Neural cell (in vitro differentiated cells): ENCODE measurements at regions not wholly inside any gene's neighbourhood (a gene's known extent, or its start where the extent isn't known, plus 50 kb on each side); places are given as distances from the start of the nearest gene placed in this dataset.

Experiments used
- H2AFZ ChIP-seq: fragments of 200-600, 300-800 bp; sonication (generic), shearing (Covaris generic); 2 replicates; pipeline ENCODE4 v1.6.0; 2014; ENCODE audit warnings: low read depth, mild to moderate bottlenecking, antibody characterized with exemption, low read length, moderate library complexity
- H3F3A ChIP-seq: fragments of 200-600 bp; shearing (Covaris generic); 2 replicates; pipeline ENCODE4 v1.6.1; 2016; ENCODE audit warnings: mild to moderate bottlenecking, moderate library complexity, mixed read lengths, antibody characterized with exemption, low read length; ENCODE audit not compliant: insufficient read depth, poor library complexity, severe bottlenecking
- H3K27ac ChIP-seq: fragments of 200-600, 300-800 bp; sonication (generic), shearing (Covaris generic); 2 replicates; pipeline ENCODE4 v1.5.1; 2014; ENCODE audit warnings: mild to moderate bottlenecking, low read length, moderate library complexity
- H3K27me3 ChIP-seq: fragments of 300-800, 200-600 bp; sonication (generic), shearing (Covaris generic); 2 replicates; pipeline ENCODE4 v1.6.0; 2014; ENCODE audit warnings: mild to moderate bottlenecking, low read depth, low read length, moderate library complexity; ENCODE audit not compliant: insufficient read depth
- H3K36me3 ChIP-seq: fragments of 300-800, 200-600 bp; sonication (generic), shearing (Covaris generic); 2 replicates; pipeline ENCODE4 v1.5.1; 2014; ENCODE audit warnings: mild to moderate bottlenecking, antibody characterized with exemption, low read length, moderate library complexity; ENCODE audit not compliant: insufficient read depth
- H3K4me2 ChIP-seq: fragments of 300-800, 200-600 bp; sonication (generic), shearing (Covaris generic); 2 replicates; pipeline ENCODE4 v1.6.0; 2014; ENCODE audit warnings: mild to moderate bottlenecking, low read length
- H3K4me3 ChIP-seq: fragments of 300-800, 200-600 bp; sonication (generic), shearing (Covaris generic); 2 replicates; pipeline ENCODE4 v1.5.1; 2014; ENCODE audit warnings: mild to moderate bottlenecking, low read length, moderate library complexity
- H3K79me2 ChIP-seq: fragments of 200-600 bp; shearing (Covaris generic); replicated peaks from 2 replicates; pipeline ENCODE4 v1.6.0; 2014; ENCODE audit warnings: mild to moderate bottlenecking, low read length, moderate library complexity; ENCODE audit not compliant: insufficient read depth
- H3K9ac ChIP-seq: fragments of 300-800, 200-600 bp; sonication (generic), shearing (Covaris generic); 2 replicates; pipeline ENCODE4 v1.6.1; 2016; ENCODE audit warnings: mild to moderate bottlenecking, low read length, mixed read lengths
- H3K9me2 ChIP-seq: fragments of 200-600 bp; shearing (Covaris generic); 2 replicates; pipeline ENCODE4 v1.6.1; 2016; ENCODE audit warnings: mild to moderate bottlenecking, low read length, mixed read lengths; ENCODE audit not compliant: insufficient read depth
- H3K9me3 ChIP-seq: fragments of 200-600, 300-800 bp; sonication (generic), shearing (Covaris generic); 2 replicates; pipeline ENCODE4 v1.6.1; 2016; ENCODE audit warnings: mild to moderate bottlenecking, mixed run types, low read length, moderate library complexity, mixed read lengths
- H4K20me1 ChIP-seq: fragments of 200-600 bp; shearing (Covaris generic); 2 replicates; pipeline ENCODE4 v1.6.1; 2016; ENCODE audit warnings: mild to moderate bottlenecking, mixed run types; ENCODE audit not compliant: insufficient read depth
- CTCF ChIP-seq: fragments of 450-650 bp; IDR thresholded peaks from 2 replicates; pipeline ENCODE4 v1.5.1; 2014; ENCODE audit warnings: antibody characterized with exemption, mild to moderate bottlenecking, moderate library complexity; ENCODE audit not compliant: poor library complexity, severe bottlenecking
- EP300 ChIP-seq: fragments of 450-650 bp; conservative IDR thresholded peaks from 2 replicates; pipeline ENCODE4 v1.6.1; 2014; ENCODE audit warnings: antibody characterized with exemption, mild to moderate bottlenecking, moderate library complexity; ENCODE audit not compliant: poor library complexity, severe bottlenecking
- EZH2 ChIP-seq: fragments of 200-600, 300-800 bp; shearing (Covaris generic), sonication (generic); IDR thresholded peaks from 2 replicates; pipeline ENCODE4 v1.6.1; 2014; ENCODE audit warnings: antibody characterized with exemption, low read length, borderline replicate concordance, mild to moderate bottlenecking; ENCODE audit not compliant: insufficient read depth, poor library complexity, severe bottlenecking
- MXI1 ChIP-seq: fragments of 450-650 bp; conservative IDR thresholded peaks from 2 replicates; pipeline ENCODE4 v1.6.1; 2014; ENCODE audit warnings: antibody characterized with exemption, mild to moderate bottlenecking; ENCODE audit not compliant: poor library complexity, severe bottlenecking
- POLR2AphosphoS5 ChIP-seq: IDR thresholded peaks from 2 replicates; pipeline ENCODE4 v1.6.1; 2012
- RAD21 ChIP-seq: fragments of 450-650 bp; conservative IDR thresholded peaks from 2 replicates; pipeline ENCODE4 v1.6.1; 2014; ENCODE audit warnings: antibody characterized with exemption, mild to moderate bottlenecking, moderate library complexity
- SMC3 ChIP-seq: fragments of 450-650 bp; conservative IDR thresholded peaks from 2 replicates; pipeline ENCODE4 v1.6.1; 2014; ENCODE audit warnings: antibody characterized with exemption, mild to moderate bottlenecking, moderate library complexity; ENCODE audit not compliant: poor library complexity
- TAF1 ChIP-seq: IDR thresholded peaks from 2 replicates; pipeline ENCODE4 v1.6.1; 2012; ENCODE audit warnings: low read depth
- TF ChIP-seq, protein P1 (sequence below): IDR thresholded peaks from 2 replicates; pipeline ENCODE4 v1.6.1; 2012; ENCODE audit warnings: borderline replicate concordance

GRCh38 chr6:112485120-112485826 lies 138.1 kb downstream of the RFPL4B start:
- Histone ChIP-seq H3K4me3 (no peak overlapping the region), H2AFZ (no peak overlapping the region), H3K4me2 (no peak overlapping the region), H3K9me3 (no peaks in the 10 kb centered on the region), H3K27me3 (no peaks in the 10 kb centered on the region), H3K9ac (no peak overlapping the region), H3F3A (no peaks in the 10 kb centered on the region), H3K79me2 (no peaks in the 10 kb centered on the region), H3K27ac (no peak overlapping the region), H3K36me3 (no peaks in the 10 kb centered on the region), H3K9me2 (no peaks in the 10 kb centered on the region), H4K20me1 (no peaks in the 10 kb centered on the region)
- TF ChIP-seq SMC3 (no peak), EZH2 (no peak), CTCF (no peak), POLR2AphosphoS5 (no peak), MXI1 (no peak), RAD21 (no peak), EP300 (no peak), TAF1 (no peak)
- TF ChIP-seq, protein P1, sequence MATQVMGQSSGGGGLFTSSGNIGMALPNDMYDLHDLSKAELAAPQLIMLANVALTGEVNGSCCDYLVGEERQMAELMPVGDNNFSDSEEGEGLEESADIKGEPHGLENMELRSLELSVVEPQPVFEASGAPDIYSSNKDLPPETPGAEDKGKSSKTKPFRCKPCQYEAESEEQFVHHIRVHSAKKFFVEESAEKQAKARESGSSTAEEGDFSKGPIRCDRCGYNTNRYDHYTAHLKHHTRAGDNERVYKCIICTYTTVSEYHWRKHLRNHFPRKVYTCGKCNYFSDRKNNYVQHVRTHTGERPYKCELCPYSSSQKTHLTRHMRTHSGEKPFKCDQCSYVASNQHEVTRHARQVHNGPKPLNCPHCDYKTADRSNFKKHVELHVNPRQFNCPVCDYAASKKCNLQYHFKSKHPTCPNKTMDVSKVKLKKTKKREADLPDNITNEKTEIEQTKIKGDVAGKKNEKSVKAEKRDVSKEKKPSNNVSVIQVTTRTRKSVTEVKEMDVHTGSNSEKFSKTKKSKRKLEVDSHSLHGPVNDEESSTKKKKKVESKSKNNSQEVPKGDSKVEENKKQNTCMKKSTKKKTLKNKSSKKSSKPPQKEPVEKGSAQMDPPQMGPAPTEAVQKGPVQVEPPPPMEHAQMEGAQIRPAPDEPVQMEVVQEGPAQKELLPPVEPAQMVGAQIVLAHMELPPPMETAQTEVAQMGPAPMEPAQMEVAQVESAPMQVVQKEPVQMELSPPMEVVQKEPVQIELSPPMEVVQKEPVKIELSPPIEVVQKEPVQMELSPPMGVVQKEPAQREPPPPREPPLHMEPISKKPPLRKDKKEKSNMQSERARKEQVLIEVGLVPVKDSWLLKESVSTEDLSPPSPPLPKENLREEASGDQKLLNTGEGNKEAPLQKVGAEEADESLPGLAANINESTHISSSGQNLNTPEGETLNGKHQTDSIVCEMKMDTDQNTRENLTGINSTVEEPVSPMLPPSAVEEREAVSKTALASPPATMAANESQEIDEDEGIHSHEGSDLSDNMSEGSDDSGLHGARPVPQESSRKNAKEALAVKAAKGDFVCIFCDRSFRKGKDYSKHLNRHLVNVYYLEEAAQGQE = no peak

DNA sequence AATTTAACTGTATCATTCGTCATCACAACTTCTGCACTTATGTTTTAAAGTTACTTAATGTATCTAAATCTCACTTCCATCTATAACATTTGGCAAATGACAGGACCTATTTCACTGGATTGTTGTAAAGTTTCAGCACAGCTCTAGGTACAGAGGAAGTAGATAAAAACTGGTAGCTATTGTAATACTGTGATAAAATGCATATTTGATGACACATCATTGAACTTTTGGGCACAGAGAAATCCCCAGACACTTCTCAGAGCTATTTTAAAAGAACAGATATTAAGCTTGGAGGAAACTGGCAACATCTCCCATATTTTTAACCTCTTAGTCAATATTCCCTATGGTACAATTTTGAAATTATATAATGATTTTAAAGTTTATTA lies 138.7 kb downstream of the RFPL4B start:
- H4K20me1 ChIP-seq = no peaks in the 10 kb centered on the region
- no peak overlapping the region for H2AFZ ChIP-seq
- H3K4me3 ChIP-seq = no peak overlapping the region
- H3K9me2 ChIP-seq = no peaks in the 10 kb centered on the region
- no peak overlapping the region for H3K27ac ChIP-seq
- H3K79me2 ChIP-seq = no peaks in the 10 kb centered on the region
- no peaks in the 10 kb centered on the region for H3K36me3 ChIP-seq
- TF ChIP-seq EP300 = no peak
- TF ChIP-seq, protein P1 = no peak
- TF ChIP-seq CTCF = no peak
- no peak for TF ChIP-seq SMC3
- TF ChIP-seq RAD21 = no peak
- no peak for TF ChIP-seq TAF1
- no peaks in the 10 kb centered on the region for H3K9me3 ChIP-seq
- H3K4me2 ChIP-seq = no peak overlapping the region
- no peak overlapping the region for H3K9ac ChIP-seq
- no peaks in the 10 kb centered on the region for H3K27me3 ChIP-seq
- H3F3A ChIP-seq = no peaks in the 10 kb centered on the region
